NCI-H187 (cell line): ENCODE measurements at regions not wholly inside any gene's neighbourhood (a gene's known extent, or its start where the extent isn't known, plus 50 kb on each side); places are given as distances from the start of the nearest gene placed in this dataset.

Source experiments
- DNase-seq, 2 experiments: peaks; one replicate each; lab custom pipeline; 2025; lab: John Stamatoyannopoulos, UW

- DNase-seq: no peak
Observed at GRCh38 chr1:88219521-88219920, 464.6 kb upstream of the PKN2 start.

- no peak for DNase-seq
Observed at GRCh38 chr1:88221411-88221810, 462.7 kb upstream of the PKN2 start.

GRCh38 chr1:88224906-88225305 lies 459.2 kb upstream of the PKN2 start:
- DNase-seq: no peak

- no peak for DNase-seq
Observed at GRCh38 chr1:88228114-88228513, 456.0 kb upstream of the PKN2 start.

DNA sequence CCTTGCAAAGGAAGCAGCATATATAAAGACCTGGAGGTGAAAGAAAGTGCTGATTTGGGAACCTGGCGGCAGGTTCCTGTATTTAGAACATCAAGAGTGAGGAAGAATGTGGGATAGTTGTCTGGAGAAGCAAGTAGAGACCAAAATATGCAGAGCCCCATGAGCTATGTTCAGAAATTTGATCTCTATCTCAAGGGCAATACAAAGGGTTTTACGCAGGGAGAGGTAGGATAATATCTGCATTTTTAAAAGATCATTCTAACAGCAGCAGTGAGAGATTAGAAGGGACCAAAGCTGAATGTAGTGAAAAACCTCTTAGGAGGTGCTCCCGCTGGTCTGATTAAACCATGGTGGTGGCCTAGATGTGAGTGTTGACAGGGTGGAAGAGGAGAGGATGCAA lies 453.9 kb upstream of the PKN2 start:
- no peak for DNase-seq

GRCh38 chr1:88237058-88237457 lies 447.0 kb upstream of the PKN2 start:
- DNase-seq: no peak

GRCh38 chr1:88239205-88239604 lies 444.9 kb upstream of the PKN2 start:
- no peak for DNase-seq

DNA sequence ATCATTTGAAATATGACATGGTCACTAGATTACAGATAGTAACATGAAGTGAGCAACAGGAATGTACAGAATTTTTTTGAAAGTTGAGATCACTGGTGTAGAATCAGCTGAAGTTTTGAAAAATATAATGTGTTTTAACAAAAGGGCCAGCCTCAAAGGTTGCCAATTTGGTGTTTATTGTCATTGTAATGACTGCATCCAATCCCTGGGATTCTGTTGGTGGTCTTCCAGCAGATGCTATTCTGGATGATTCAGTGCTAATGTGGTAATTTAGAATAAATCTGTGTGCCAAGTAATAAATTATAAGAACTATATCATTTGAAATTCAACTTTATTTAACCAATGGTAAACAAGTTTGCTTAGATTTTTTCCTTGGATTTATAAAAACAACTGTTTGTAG lies 436.4 kb upstream of the PKN2 start:
- DNase-seq: no peak

DNA sequence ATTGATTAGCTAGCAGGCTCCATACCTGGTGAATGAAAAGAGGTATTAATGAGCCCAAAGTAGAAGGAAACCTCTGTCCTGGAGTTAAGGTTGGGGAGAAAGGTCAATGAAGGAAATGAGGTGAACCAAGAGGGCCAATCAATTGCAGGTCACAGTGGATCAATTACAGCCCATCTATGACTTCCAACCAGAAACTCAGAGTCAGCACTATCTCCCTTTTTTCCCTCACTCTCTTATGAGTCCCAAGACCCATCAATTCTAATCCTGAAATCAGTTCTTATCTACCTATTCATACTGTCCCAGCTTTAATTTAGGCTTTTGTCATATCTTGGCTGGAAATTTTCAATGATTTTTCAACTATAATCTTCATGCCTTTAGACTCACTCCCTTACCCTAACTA lies 433.2 kb upstream of the PKN2 start:
- DNase-seq: no peak

GRCh38 chr1:88252745-88253144 lies 431.3 kb upstream of the PKN2 start:
- DNase-seq: no peak

- DNase-seq: no peak
Observed at GRCh38 chr1:88265606-88266005, 418.5 kb upstream of the PKN2 start.

GRCh38 chr1:88266051-88266450 lies 418.0 kb upstream of the PKN2 start:
- DNase-seq: no peak

- DNase-seq: no peak
Observed at GRCh38 chr1:88272216-88272615, 411.9 kb upstream of the PKN2 start.

- no peak for DNase-seq
Observed at GRCh38 chr1:88274431-88274830, 409.6 kb upstream of the PKN2 start.

DNA sequence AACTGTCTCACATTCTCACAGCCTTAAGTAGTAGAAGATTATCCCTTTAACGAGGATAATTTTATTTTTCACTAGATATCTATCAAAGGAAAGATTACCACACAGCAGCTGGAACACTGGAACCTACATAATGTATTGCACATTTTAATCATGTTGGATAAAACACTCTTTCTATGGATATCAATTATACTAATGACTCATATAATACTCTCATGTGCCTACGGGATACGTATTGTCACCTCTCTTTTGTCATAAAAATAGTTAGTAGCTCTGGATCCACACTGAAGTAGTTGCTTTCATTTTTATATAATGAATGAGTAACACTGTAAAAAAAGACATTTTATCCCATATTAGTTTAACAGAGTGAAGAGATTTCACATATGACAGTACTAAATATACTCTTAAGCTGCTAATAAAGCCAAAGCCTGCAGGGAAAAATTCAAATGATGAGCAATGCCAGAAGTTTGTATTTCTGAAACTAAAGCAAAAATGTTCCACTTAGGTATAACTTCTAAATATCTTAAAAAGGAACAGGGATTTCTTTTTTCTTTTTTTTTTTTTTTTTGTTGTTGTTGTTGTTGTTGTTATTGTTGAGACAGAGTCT lies 408.7 kb upstream of the PKN2 start:
- DNase-seq: no peak

DNA sequence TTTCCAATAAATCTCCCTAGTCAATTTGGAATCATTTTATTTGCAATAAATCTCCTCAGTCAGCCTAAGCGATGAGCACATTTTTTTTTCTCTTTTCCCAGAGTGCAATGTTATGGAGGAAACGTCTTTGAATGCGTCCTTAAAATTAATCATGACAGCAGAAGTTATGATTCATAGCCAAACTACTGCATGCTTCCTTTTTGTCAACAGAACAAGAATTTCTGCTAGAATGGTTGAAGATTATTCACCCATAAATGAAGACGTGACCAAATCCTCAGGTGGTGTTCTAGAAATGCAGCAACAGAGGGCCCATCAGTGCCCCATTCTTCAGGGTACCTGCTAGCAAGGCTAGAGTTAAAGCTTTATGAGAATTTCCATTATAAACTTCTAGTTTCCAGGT lies 407.9 kb upstream of the PKN2 start:
- DNase-seq: no peak

GRCh38 chr1:88284066-88284465 lies 400.0 kb upstream of the PKN2 start:
- DNase-seq: no peak

DNA sequence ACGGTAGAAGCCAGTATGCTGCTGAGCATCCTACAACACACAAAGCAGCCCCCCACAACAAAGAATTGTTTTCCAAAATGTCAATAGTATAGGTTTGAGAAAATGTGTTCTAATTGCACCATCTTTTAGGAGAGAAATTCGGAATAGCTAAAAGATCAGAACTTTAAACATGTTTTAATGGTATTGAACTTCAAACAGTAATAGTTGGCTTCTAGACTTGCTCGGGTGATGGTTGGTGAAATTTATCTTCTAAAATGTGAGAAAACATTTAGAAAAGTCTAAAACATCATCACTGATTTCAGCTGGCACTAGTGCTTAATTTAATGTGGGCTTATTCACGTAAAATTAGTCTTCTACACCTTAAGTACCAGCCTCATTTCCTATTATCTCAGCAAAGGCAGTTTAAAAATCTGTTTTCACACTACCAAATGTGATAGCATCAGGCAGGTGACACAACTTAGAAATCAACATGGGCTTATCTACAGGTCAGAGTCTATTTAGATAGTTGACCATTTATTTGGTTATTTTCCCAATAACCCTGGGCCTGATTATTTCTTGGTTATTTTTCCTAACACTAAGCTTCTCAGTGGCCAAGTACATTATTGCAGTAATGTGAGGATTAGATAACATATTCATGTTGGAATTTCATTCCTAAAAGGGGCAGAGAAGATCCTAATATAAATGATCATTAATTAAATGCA lies 399.3 kb upstream of the PKN2 start:
- DNase-seq: no peak

- no peak for DNase-seq
Observed at GRCh38 chr1:88286716-88287115, 397.4 kb upstream of the PKN2 start.

DNA sequence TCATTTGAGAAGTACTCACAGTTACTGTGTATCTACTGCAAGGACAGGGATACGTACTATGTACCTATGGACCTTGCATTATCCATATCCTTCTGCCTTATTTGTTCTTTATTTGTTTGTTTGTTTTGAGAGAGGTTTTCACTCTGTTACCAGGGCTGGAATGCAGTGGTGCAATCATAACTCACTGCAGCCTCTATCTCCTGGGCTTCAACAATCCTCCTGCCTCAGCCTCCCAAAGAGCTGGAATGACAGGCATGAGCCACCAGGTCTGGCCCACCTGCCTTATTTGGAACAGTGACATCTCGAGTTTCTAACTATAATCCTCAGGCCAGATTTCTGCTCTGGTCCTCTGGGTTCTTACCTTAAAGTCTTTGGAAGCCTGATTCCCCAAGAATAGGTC lies 395.5 kb upstream of the PKN2 start:
- DNase-seq: no peak

- DNase-seq: no peak
Observed at GRCh38 chr1:88289401-88290102, 394.5 kb upstream of the PKN2 start.

DNA sequence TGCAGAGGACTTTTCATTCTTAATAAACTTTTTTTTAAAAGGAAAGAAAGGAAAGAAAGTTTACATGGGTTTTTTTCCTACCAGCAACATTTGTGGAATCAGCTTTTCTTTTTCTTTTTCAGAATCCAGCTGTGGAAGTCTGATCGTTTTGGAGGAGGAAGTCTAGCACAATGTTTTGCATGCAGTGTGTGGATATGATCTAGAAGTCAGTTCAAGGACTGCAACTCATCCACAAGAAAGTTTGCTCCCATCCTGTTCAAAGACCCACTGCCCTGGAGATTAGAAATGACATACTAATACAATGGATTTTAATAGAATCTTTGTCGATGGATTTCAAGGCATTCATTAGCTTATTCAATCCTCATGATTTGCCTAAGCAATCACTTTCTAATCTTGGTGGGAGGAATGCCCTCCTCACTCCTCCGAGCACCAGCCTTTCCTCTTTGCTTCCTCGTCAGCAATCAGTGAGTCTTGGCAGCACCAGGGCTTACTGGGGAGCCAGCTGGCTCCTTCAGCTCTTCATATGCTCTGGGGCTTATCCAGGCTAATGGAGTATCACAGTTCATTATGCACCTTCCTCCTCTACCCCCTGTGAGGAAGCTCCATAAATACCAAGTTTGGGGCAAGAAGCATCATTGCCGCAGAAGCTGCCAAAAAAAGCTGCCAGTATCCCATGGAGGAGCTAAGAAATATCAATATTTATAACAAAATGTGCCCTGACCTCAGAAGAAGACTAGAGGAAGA lies 392.3 kb upstream of the PKN2 start:
- no peak for DNase-seq

GRCh38 chr1:88293691-88294190 lies 390.3 kb upstream of the PKN2 start:
- DNase-seq: no peak
